DMS 273 (cell line): ENCODE measurements at regions not wholly inside any gene's neighbourhood (a gene's known extent, or its start where the extent isn't known, plus 50 kb on each side); places are given as distances from the start of the nearest gene placed in this dataset.

Experiments
- DNase-seq: peaks from one replicate; lab custom pipeline; 2025; ENCODE audit not compliant: unreplicated experiment; lab: John Stamatoyannopoulos, UW

- no peak for DNase-seq
These were observed 391.5 kb downstream of the IRS1 start for GRCh38 chr2:226408141-226408540.

- DNase-seq, result no peak
These were observed 392.5 kb downstream of the IRS1 start for GRCh38 chr2:226407135-226407534.

GRCh38 chr2:226405465-226405864 lies 394.2 kb downstream of the IRS1 start:
- no peak for DNase-seq

- no peak for DNase-seq
These were observed 396.3 kb downstream of the IRS1 start for GRCh38 chr2:226403369-226403768.

- DNase-seq, result no peak
These were observed 400.6 kb downstream of the IRS1 start for GRCh38 chr2:226399006-226399405.

GRCh38 chr2:226398580-226398979 lies 401.0 kb downstream of the IRS1 start:
- DNase-seq, result no peak

- DNase-seq, result no peak
These were observed 403.1 kb downstream of the IRS1 start for GRCh38 chr2:226396541-226396940.

GRCh38 chr2:226387499-226387942 lies 412.1 kb downstream of the IRS1 start:
- DNase-seq, result no peak

- DNase-seq, result no peak
These were observed 416.2 kb downstream of the IRS1 start for GRCh38 chr2:226383461-226383860.

GRCh38 chr2:226380679-226381078 lies 418.9 kb downstream of the IRS1 start:
- DNase-seq, result no peak

- DNase-seq, result no peak
These were observed 420.6 kb downstream of the IRS1 start for GRCh38 chr2:226378753-226379705.

- no peak for DNase-seq
These were observed 423.0 kb downstream of the IRS1 start for GRCh38 chr2:226376516-226377180.

GRCh38 chr2:226366920-226367319 lies 432.7 kb downstream of the IRS1 start:
- no peak for DNase-seq

- no peak for DNase-seq
These were observed 435.4 kb downstream of the IRS1 start for GRCh38 chr2:226364217-226364616.

- DNase-seq, result no peak
These were observed 436.6 kb downstream of the IRS1 start for GRCh38 chr2:226362980-226363379.

- no peak for DNase-seq
These were observed 439.0 kb downstream of the IRS1 start for GRCh38 chr2:226360658-226361057.

- no peak for DNase-seq
These were observed 440.9 kb downstream of the IRS1 start for GRCh38 chr2:226358688-226359087.

GRCh38 chr2:226357816-226358215 lies 441.8 kb downstream of the IRS1 start:
- no peak for DNase-seq

GRCh38 chr2:226355600-226355999 lies 444.0 kb downstream of the IRS1 start:
- DNase-seq, result no peak

- DNase-seq, result peak; percentile 12
These were observed 445.2 kb downstream of the IRS1 start for GRCh38 chr2:226354434-226354833.

GRCh38 chr2:226352941-226353560 lies 446.6 kb downstream of the IRS1 start:
- DNase-seq, result peak; percentile 13

- no peak for DNase-seq
These were observed 447.9 kb downstream of the IRS1 start for GRCh38 chr2:226351711-226352110.
